Activated CD4-positive, CD25-positive, alpha-beta regulatory T cell treated with anti-CD3 and anti-CD28 coated beads, Interleukin-2, amount 50 U/mL, for 16 hours (primary cell): ENCODE measurements at regions not wholly inside any gene's neighbourhood (a gene's known extent, or its start where the extent isn't known, plus 50 kb on each side); places are given as distances from the start of the nearest gene placed in this dataset.

Experiments used
- DNase-seq: peaks from one replicate; pipeline ENCODE4 v3.0.0-alpha.2; 2020; ENCODE audit warnings: low read depth, low spot score

DNA sequence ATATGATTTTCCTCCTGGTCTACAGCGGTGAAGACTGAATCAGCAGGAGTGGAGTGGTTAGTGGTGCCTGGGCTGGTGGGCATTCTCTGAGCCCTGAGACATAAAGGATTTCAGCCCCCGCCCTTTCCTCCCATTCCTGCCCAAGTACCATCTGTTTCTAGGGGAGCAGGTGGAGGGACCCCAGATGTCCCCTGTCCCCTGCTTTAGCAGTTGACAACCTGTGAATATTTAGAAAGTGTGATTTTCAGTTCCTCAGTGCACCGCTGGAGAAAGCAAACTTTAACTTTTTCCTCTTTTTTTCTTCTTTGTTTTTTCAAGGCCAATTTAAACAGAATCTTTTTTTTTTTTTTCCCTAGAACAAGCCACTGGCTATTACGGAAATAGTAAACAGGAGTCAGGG is 163.8 kb upstream of the MYL2 start:
- DNase-seq: no peak

DNA sequence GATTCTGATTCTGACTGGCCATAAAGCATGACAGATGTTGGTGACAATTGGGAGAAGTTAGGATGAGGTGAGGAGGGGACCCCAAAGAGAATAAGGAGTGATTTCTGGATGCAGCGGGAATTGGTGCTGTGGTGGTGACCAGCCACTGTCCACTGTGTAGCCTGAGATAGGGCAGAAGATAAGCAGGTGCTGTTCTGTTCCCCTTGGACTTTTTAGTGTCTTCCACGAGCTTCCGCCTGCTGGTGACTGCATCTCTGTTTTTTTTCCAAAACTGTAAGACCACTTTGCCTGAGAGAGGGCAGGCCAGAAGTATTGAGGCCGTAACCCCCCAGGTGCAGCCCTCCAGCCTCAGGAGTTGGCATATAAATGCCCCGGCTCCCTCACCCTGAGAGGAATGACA is 161.2 kb upstream of the MYL2 start:
- DNase-seq: no peak

GRCh38 chr12:111078731-111079130 is 158.4 kb upstream of the MYL2 start:
- DNase-seq: no peak

GRCh38 chr12:111076611-111077451 is 156.5 kb upstream of the MYL2 start:
- no peak for DNase-seq

DNA sequence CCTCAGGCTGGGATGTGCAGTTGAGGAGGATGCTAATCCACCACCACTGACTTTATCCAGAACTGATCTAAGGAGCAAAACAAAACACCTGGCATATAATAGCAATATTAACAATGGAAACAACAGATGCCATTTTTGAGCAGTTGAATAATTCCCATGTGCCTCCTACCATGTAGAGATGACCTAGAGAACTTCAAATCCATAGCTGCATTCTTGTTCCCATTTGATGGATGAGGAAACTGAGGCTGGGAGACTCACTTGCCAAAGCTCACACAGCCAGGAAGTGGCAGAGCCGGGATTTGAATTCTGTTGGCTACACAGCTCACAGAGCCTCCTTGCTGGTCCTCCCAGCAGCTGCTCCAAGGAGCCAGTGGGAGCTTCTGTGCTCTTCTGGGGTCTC is 155.8 kb upstream of the MYL2 start:
- no peak for DNase-seq

- DNase-seq: no peak
Observed at GRCh38 chr12:111074965-111075364, 154.6 kb upstream of the MYL2 start.

DNA sequence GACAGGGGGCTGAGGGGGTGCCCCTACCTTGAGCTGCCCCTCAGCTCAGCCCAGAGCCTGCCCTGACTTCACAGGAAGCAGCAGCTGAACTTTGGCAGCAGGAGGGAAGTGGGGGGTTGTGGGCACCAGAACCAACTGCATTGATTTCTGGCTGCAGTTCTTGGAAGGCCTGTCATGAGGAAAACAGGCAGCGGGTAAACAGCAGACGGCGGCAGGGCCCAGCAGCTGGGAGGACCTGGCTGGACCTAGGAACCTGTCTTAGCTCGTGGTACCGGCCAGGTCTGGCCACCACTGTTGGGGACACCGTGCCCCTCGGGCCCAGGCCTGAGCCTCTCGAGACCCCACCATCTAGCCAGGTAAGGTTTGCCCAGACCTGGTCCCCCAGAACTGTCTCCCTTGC is 154.2 kb upstream of the MYL2 start:
- DNase-seq: no peak

GRCh38 chr12:111073370-111073769 is 153.0 kb upstream of the MYL2 start:
- no peak for DNase-seq

- no peak for DNase-seq
Observed at GRCh38 chr12:111072299-111072698, 151.9 kb upstream of the MYL2 start.

- no peak for DNase-seq
Observed at GRCh38 chr12:111069886-111070285, 149.5 kb upstream of the MYL2 start.

DNA sequence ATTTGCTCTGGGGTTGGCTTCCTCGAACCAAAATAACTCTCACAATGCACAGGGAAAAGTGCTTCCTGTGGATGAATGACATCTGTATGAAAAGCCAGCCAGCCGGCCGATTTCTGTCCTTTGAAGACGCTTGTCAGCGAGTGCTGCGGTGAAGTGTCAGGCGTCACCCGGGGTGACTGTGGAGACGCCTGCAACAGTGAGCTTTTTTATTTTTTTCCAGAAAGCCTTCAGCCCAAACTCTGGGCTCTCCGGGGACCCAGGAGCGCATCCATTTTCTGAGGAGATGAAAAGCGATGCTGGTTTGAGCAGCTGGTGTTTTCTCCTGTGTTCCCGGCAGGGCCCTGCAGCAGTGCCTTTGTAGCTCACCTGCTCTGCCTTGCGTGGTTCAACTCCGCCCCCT is 147.9 kb upstream of the MYL2 start:
- no peak for DNase-seq

GRCh38 chr12:111067498-111067897 is 147.1 kb upstream of the MYL2 start:
- DNase-seq: no peak

GRCh38 chr12:111066744-111067437 is 146.5 kb upstream of the MYL2 start:
- no peak for DNase-seq

DNA sequence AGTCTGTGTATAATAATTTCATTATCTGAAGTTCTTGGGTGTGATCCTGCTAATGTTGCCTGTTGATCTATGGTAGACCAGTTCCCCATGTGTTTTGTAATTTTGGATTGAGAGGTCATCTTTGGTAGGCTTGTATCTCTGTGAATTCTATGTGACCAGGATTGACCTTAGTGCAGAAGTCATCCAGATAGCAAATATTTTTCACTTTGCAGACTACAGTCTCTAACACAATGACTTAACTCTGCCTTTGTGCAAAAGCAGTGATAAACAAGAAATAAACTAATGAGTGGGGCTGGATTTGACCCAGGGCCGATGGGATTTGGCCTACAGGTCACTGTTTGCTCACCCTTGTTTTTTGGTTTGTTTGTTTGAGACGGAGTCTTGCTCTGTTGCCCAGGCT is 144.6 kb upstream of the MYL2 start:
- no peak for DNase-seq

- DNase-seq: no peak
Observed at GRCh38 chr12:111064154-111064553, 143.8 kb upstream of the MYL2 start.

DNA sequence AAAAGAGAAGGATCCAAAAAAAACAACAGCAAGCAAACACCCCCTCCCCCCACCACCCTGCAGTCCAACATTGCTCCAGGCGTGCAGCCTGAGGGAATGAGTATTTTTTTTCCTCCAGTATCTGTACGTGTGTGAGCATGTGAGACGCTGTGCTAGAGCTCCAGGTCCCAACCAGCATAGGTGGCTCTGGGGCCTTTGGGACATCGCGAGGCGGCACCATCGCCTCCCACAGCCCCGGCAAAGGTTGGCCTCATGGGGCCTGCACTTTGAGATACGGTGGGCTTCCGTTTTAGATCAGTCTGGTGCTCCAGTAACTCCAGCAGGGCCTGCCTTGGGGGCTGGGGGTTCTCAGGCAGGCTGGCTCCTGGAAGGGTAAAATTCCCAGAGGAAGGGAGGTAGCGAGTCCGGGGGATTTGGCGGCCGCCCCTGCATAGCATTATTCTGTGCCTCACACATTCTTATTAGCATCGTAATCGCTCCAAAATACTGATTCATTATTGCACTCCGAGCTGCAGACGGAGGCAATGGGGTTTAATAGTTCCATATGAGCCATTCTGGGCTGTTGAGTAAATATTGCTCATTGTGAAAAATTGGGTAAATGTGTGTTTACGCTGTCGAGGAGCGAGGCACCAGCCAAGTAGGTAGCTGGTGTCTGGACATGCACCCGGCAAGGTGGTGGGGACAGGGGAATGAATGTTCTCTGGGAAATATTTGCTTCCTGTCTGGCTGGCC is 143.1 kb upstream of the MYL2 start:
- no peak for DNase-seq

- DNase-seq: no peak
Observed at GRCh38 chr12:111057701-111058425, 137.5 kb upstream of the MYL2 start.

DNA sequence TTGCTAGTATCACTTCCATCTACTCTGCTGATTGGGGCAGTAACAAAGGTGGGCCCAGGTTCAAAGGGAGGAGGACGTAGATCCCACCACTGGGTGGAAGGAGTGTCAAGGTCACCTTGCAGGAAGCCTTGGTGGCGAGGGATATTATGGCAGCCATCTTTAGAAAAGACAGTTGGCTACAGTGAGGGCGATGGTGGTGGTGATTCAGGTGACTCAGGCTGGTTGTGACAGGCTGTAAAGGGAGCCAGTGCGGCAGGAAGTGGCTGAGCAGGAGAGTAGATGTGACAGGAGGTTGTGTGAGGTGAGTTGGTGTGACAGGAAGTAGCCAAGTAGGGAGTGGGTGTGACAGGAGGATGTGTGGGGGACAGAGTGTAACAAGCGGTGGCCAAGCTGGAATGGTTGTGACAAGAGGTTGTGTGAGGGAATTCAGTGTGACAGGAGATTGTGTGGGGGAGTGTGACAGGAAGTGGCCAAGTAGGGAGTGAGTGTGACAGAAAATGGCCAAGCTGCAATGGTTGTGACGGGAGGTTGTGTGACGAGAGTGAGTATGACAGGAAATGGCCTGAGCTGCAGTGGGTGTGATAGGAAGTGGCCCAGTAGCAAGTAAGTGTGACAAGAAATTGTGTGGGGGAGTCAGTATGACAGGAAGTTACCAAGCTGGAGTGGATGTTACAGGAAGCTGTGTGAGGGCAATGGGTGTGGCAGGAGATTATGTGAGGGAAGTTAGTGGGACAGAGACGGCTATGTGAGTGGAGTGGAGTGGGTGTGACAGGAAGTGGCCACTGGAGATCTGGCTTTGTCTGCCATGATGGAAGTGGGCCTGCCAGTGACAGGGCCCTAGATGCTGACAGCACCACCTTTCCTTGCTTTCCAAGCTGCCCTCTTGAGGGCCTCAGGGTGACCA is 136.5 kb upstream of the MYL2 start:
- peak; percentile 6 for DNase-seq

GRCh38 chr12:111055181-111055880 is 135.0 kb upstream of the MYL2 start:
- no peak for DNase-seq

GRCh38 chr12:111048991-111049390 is 128.6 kb upstream of the MYL2 start:
- DNase-seq: no peak
